Right renal pelvis (tissue), 4 donors: ENCODE measurements at regions not wholly inside any gene's neighbourhood (a gene's known extent, or its start where the extent isn't known, plus 50 kb on each side); places are given as distances from the start of the nearest gene placed in this dataset.
"Not testable (repeated sequence)": the region's sequence is repeated elsewhere in the genome, so short reads cannot be mapped to it uniquely, and the experiment has no call there.

ENCODE experiments used
- DNase-seq, 4 donors: peaks; one replicate each; pipeline ENCODE4 v3.0.0-alpha.2; 2013; ENCODE audit warnings: low read depth in 4 of 4, low spot score in 3 of 4, missing footprints in 1 of 4

GRCh38 chrX:39676434-39676833, 421.3 kb downstream of the BCOR start:
- DNase-seq = no peak

GRCh38 chrX:39677585-39677977, 420.2 kb downstream of the BCOR start:
- DNase-seq = no peak

- DNase-seq = no peak
These were observed 419.6 kb downstream of the BCOR start for GRCh38 chrX:39677978-39678791.

GRCh38 chrX:39678914-39679313, 418.8 kb downstream of the BCOR start:
- DNase-seq = no peak

- no peak for DNase-seq
These were observed 418.1 kb downstream of the BCOR start for GRCh38 chrX:39679497-39680157.

GRCh38 chrX:39681885-39682284, 415.9 kb downstream of the BCOR start:
- no peak for DNase-seq

- DNase-seq = no peak
These were observed 415.0 kb downstream of the BCOR start for GRCh38 chrX:39682778-39683177.

- DNase-seq = no peak
These were observed 409.6 kb downstream of the BCOR start for GRCh38 chrX:39688219-39688575.

GRCh38 chrX:39688576-39689375, 409.0 kb downstream of the BCOR start:
- peak in 1 of 4 donors; percentile 35 for DNase-seq

GRCh38 chrX:39689376-39690104, 408.2 kb downstream of the BCOR start:
- DNase-seq = no peak

- DNase-seq = no peak
These were observed 407.0 kb downstream of the BCOR start for GRCh38 chrX:39690541-39691415.

- DNase-seq = no peak
These were observed 406.0 kb downstream of the BCOR start for GRCh38 chrX:39691724-39692123.

GRCh38 chrX:39692796-39693195, 405.0 kb downstream of the BCOR start:
- no peak for DNase-seq

GRCh38 chrX:39693298-39693697, 404.5 kb downstream of the BCOR start:
- no peak for DNase-seq

GRCh38 chrX:39702636-39703035, 395.1 kb downstream of the BCOR start:
- DNase-seq = not testable (repeated sequence)

- no peak for DNase-seq
These were observed 394.5 kb downstream of the BCOR start for GRCh38 chrX:39703307-39703706.

GRCh38 chrX:39704590-39704989, 393.2 kb downstream of the BCOR start:
- DNase-seq = no peak

GRCh38 chrX:39705290-39705689, 392.5 kb downstream of the BCOR start:
- DNase-seq = no peak

GRCh38 chrX:39709364-39709763, 388.4 kb downstream of the BCOR start:
- no peak for DNase-seq

GRCh38 chrX:39709812-39710211, 387.9 kb downstream of the BCOR start:
- no peak for DNase-seq
